B cell (primary cell): ENCODE measurements at regions not wholly inside any gene's neighbourhood (a gene's known extent, or its start where the extent isn't known, plus 50 kb on each side); places are given as distances from the start of the nearest gene placed in this dataset.
"Not testable (repeated sequence)": the region's sequence is repeated elsewhere in the genome, so short reads cannot be mapped to it uniquely, and the experiment has no call there.

Experiments used
- CTCF ChIP-seq: fragments of 200-600 bp; IDR thresholded peaks from one replicate; pipeline ENCODE4 v1.8.0; 2022; ENCODE audit warnings: antibody characterized with exemption, mild to moderate bottlenecking
- EZH2 ChIP-seq: IDR thresholded peaks from 2 replicates; pipeline ENCODE4 v1.6.1; 2012; ENCODE audit warnings: borderline replicate concordance, low read depth, mild to moderate bottlenecking, moderate library complexity, low read length; ENCODE audit not compliant: insufficient read depth, poor library complexity, severe bottlenecking

GRCh38 chr5:12607817-12608216 is 703.6 kb upstream of the CTNND2 start:
- TF ChIP-seq CTCF, EZH2: not testable (repeated sequence)
